ENCODE measurements at regions not wholly inside any gene's neighbourhood (a gene's known extent, or its start where the extent isn't known, plus 50 kb on each side); places are given as distances from the start of the nearest gene placed in this dataset.
"Not testable (repeated sequence)": the region's sequence is repeated elsewhere in the genome, so short reads cannot be mapped to it uniquely, and the experiment has no call there.

DNA sequence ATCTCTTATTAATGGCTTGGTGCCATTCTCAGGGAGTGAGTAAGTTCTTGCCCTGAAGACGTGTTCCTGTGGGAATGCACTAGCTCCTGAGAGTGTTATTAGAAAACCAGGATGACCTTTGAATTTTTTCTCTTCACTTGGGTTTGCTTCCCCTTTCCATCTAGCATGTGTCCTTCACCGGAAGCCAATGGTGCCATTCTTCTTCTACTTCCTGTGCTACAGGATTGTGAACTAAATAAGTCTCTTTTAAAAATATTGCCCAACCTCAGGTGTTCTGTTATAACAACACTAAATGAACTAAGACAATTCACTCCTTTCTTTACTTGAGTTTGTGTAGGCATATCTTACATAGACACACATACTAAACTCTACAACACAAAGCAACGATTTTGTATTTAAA is 447.0 kb downstream of the SOX11 start:
- no peak for DNase-seq (ENCODE audit: low spot score)

- DNase-seq (ENCODE audit: low spot score): no peak
These were observed 447.7 kb downstream of the SOX11 start for GRCh38 chr2:6139916-6140315.

- no peak for DNase-seq (ENCODE audit: low spot score)
These were observed 448.3 kb downstream of the SOX11 start for GRCh38 chr2:6140509-6140908.

GRCh38 chr2:6143812-6144211 is 451.6 kb downstream of the SOX11 start:
- DNase-seq (ENCODE audit: low spot score): no peak

DNA sequence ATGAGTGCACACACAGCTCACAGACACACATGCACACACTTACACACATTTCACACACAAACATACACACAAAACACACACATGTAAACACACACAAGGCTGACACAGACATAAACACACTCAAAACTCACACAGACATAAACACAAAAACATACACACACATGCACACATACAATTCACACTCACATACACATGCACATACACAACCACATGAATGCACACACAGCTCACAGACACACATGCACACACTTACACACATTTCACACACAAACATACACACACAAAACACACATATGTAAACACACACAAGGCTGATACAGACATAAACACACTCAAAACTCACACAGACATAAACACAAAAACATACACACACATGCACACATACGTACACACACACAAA is 455.0 kb downstream of the SOX11 start:
- DNase-seq (ENCODE audit: low spot score): not testable (repeated sequence)

GRCh38 chr2:6148882-6149281 is 456.7 kb downstream of the SOX11 start:
- DNase-seq (ENCODE audit: low spot score): no peak

DNA sequence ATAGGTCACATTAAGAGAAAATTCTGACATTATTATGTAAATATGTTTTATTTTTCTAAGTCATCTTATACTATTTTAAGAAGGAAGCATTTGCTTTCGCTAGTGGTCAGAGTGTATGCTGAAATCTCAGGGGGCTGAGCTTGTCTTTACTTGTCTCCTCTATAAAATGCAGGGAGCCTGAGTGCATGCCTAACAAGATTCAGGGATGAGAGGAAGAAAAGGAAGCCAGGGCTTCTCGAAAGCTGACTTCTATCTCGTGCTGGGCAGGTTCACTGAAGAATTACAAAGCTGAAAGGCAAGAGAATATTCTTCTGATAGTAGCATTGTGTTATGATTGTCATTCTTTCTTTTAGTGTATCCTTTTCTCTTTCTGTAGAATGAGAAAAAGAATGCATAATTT is 467.4 kb downstream of the SOX11 start:
- DNase-seq (ENCODE audit: low spot score): no peak

DNA sequence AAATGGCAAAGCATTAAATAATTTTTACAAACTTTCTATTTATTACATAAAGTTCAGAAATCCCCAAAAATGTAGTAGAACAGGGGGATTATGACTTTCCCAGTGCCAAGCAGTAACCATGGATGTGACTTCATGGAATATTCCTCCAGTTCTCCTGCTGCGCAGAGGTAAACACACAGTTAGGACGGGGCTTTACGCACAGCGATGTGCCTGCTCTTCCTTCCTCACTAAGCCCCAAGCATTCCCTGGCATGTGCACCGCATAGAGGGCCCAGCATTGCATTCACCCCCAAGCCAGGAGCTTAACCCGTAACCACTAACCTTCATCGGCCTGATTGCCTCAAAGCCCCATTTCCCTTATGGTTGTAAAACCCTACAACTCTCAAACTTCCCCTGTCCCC is 471.7 kb downstream of the SOX11 start:
- no peak for DNase-seq (ENCODE audit: low spot score)

GRCh38 chr2:6164986-6165747 is 473.0 kb downstream of the SOX11 start:
- DNase-seq (ENCODE audit: low spot score): no peak

DNA sequence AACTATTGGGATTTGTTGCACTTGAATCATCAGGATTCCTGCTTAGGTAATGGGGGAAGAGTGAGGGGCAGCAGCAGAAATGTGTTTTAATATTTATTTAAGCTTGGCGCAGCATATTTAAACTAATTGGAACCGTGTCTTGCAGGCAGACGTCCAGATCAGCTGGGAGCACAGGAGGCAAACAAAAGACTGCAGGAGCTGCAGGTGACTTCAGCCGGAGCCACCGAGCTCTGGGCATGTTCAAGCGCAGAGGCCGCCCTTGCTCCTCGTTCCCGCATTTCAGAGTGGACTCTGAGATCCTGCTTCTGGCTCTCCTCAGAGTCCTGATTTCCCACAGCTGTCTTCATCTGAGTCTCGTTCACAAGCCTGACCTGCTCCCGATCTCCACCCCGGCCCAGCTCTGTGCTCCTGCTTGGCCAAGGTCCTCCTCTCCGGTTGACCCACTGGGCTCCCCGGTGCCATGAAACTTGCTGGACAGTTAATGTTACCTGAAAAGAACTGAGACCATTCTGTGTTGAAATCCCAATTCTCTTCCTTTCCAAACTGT is 475.5 kb downstream of the SOX11 start:
- no peak for DNase-seq (ENCODE audit: low spot score)

- DNase-seq (ENCODE audit: low spot score): no peak
These were observed 476.3 kb downstream of the SOX11 start for GRCh38 chr2:6168485-6168884.

GRCh38 chr2:6171294-6171693 is 479.1 kb downstream of the SOX11 start:
- DNase-seq (ENCODE audit: low spot score): no peak

GRCh38 chr2:6177811-6178210 is 485.6 kb downstream of the SOX11 start:
- no peak for DNase-seq (ENCODE audit: low spot score)

- DNase-seq (ENCODE audit: low spot score): no peak
These were observed 489.3 kb downstream of the SOX11 start for GRCh38 chr2:6181525-6181924.

- DNase-seq (ENCODE audit: low spot score): no peak
These were observed 489.7 kb downstream of the SOX11 start for GRCh38 chr2:6181926-6182325.

DNA sequence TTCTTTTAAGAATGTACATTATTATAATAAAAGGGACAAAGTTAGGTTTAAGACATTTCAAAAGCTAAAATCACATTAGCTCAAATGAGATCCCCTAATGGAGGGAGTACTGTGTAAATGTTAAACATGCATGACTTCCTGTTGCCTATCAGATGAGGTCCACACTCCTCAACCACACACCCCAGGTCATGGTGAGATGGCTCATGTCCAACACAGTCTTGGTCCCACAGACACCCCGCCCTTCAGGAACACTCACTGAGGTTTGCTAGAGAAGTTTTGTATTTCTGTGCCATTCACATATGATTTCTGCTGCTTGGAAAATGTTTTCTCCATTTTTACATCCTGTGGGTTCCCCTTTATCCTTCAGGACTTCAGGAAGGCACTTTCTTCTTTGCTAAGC is 491.0 kb downstream of the SOX11 start:
- no peak for DNase-seq (ENCODE audit: low spot score)

DNA sequence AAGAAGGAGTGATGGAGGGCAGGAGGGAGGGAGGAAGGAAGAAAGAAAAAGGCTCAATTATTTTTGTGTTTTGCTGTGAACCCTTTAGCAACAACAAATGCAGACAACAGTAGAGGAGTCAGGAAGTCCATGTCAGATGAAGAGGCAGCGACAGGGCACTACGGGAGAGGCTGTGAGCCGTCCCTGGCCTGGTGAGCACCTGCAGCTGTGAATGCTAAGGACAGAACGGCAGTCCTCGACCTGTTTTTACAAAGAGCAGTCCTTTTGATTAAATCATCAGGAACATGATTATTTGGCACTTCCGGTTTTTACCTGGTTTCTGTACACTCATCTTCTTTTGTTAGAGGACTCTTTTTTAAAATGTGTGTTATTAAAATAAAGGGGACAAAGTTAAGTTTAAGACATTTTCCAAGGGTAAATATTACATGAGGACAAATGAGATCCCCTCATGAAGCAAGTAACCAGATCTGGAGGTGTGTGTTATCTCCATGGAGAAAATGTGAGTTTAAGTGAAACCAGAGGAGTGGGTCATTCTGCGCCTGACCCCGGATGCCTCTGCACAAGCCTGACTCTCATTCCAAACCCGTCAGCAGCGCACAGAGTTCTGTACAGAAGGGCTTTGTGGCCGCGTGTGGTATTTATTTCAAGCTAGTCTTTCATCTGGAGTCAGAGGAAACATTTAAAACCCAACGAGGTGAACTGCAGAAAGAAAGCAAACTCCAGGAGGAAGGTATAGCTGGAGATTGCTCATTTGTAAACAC is 492.5 kb downstream of the SOX11 start:
- no peak for DNase-seq (ENCODE audit: low spot score)

- no peak for DNase-seq (ENCODE audit: low spot score)
These were observed 494.4 kb downstream of the SOX11 start for GRCh38 chr2:6186332-6187151.

- DNase-seq (ENCODE audit: low spot score): no peak
These were observed 504.3 kb downstream of the SOX11 start for GRCh38 chr2:6196449-6196848.

GRCh38 chr2:6198370-6198919 is 506.3 kb downstream of the SOX11 start:
- DNase-seq (ENCODE audit: low spot score): not testable (repeated sequence)

DNA sequence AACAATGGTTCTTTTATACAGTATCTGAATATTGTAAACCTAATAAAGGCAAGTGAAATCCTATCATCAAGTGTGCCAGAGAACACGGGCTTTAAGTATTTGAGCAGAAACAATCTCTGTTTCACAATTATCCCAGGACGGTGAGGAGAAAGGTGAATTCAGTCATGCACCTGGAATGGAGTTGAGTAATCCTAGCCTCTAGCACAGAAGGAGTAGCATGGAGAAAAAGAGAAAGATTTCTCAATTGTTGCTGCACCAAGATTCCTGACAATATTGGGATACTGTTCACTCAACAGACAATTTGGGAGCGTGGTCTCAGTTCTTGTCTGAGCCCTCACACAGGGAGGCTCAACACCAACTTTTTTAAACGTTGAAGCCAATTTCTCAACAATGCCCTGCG is 510.6 kb downstream of the SOX11 start:
- DNase-seq (ENCODE audit: low spot score): no peak

DNA sequence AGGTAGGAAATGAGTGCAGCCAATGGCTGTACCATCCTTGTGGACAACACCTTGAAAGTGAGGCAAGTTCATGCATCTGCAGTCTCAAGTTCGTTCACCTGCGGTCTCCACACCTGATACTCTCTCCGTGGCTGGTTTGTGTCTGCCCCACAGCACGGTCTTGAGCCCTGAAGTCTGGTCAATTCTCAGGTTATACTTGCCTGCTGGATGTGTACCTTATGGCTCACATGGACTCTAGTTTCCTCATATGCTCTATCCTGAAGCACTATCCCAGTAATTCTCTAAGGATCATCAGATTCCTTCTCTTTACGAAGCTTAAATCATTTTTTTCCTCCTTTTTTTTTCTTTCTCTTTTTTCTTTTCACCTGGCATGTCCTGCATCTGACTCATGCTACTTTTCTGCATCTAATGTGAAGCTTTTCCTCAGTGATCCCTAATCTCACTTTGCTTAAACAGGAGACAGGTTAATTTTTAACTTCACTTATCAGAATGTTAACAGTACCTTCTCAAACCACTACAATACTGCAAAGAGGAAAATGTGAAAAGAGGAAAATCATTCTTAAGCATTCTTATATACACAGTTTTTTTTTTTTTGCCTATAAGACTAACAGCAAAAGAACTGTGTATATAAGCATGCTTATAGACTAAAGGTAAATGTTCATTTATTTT is 511.2 kb downstream of the SOX11 start:
- no peak for DNase-seq (ENCODE audit: low spot score)
